Stimulated activated CD8-positive, alpha-beta memory T cell treated with anti-CD3 and anti-CD28 coated beads, Interleukin-15, amount 100 ng/mL, for 24 hours (primary cell): ENCODE measurements at regions not wholly inside any gene's neighbourhood (a gene's known extent, or its start where the extent isn't known, plus 50 kb on each side); places are given as distances from the start of the nearest gene placed in this dataset.
"Not testable (repeated sequence)": the region's sequence is repeated elsewhere in the genome, so short reads cannot be mapped to it uniquely, and the experiment has no call there.

Experiments
- DNase-seq: peaks from one replicate; pipeline ENCODE4 v3.0.0-alpha.2; 2020; ENCODE audit warnings: low read depth

- DNase-seq = no peak
Observed at GRCh38 chr4:101730291-101731117, 60.0 kb upstream of the BANK1 start.

DNA sequence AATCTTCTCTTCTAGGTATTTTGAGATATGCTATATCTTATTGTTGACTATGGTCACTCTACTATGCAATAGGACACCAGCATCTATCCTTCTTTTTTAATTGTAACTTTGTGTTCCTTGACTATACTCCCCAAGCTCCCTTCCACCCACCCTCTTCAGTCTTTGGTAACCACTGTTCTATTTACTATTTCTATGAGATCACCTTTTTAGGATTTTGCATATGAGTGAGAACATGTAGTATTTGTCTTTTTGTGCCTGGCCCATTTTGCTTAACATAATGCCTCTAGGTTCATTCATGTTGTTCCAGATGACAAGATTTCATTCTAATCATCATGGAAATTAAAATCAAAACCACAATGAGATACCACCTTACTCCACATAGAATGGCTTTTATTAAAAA lies 63.3 kb upstream of the BANK1 start:
- DNase-seq = no peak

DNA sequence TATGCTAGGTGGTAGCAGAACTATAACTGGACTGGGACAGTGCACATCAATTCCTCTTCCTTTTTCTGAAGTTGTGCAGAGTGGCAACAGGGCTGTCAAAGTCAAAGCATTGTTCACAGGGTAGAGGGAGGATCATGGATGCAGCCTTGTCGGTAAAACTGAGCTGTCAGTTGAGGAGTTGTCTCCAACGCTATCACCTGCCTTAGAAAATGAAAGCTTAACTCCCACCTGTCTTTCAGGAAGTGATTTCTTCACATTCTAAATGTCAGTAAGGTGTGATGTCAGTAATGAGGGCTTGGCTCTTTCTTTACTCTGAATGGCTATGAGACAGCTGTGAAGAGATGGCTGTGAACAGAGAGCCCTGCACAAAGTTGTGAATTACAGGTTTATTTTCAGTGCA lies 66.4 kb upstream of the BANK1 start:
- no peak for DNase-seq

DNA sequence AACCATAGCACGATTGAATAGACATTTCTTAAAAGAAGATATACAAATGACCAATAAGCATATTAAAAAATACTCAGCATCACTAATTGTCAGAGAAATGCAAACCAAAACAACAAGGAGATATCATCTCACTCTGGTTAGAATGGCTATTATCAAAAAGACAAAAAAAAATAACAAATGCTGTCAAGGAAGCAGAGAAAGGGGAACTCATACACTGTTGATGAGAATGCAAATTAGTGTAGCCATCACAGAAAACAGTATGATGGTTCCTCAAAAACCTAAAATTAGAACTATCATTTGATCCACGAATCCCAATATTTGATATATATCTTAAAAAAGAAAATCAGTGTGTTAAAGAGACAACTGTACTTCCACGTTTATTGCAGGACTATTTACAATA lies 71.7 kb upstream of the BANK1 start:
- no peak for DNase-seq

DNA sequence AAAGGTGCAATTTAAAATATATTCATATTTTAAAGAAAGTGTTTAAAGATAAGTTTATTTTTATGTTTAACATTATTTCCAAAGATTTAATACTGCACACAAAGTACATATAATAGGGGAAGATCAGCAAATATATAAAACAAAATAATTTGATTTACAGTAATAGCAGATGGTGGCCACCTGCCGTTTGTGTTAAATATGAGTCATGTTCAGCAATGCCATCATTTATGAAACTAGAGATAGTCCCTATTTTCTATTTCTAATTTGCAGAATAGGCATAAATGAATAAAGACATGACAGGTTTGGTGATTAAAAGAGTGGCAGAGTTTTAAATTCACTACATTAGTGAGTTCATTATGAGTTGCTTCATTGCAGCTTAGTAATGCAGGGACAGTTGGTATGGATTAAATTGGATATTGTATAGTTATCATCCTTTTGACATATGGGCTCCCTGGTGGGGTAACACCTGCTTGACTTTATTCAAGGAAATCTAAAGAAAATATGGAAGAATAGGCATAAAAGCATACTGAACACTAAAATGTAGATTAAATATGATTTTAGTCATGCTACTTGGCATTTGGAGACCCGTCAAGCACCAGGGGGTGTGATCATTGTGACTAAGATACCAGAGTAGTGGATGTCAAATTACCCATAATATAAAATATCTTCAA lies 78.8 kb upstream of the BANK1 start:
- no peak for DNase-seq

DNA sequence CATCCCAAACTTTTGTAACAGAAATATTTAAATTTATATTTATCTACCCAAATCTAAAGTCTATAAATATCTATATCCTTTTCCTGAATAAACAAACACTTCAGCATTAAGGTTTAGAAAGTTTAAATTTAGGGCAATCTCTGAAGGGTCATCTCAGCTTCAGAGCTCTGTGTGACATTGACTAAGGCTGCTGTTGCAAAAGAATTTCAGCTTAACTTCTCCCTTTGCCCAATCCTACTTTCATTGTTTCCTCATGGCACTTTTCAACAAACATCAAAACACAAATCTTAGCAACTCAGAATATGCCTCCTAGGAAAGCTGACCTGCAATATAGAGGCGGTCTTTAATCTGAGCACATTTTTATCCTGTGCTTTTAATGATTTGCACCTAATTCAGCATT lies 79.7 kb upstream of the BANK1 start:
- DNase-seq = no peak

GRCh38 chr4:101708293-101709039 lies 82.1 kb upstream of the BANK1 start:
- DNase-seq = no peak

GRCh38 chr4:101707596-101707995 lies 82.9 kb upstream of the BANK1 start:
- no peak for DNase-seq

DNA sequence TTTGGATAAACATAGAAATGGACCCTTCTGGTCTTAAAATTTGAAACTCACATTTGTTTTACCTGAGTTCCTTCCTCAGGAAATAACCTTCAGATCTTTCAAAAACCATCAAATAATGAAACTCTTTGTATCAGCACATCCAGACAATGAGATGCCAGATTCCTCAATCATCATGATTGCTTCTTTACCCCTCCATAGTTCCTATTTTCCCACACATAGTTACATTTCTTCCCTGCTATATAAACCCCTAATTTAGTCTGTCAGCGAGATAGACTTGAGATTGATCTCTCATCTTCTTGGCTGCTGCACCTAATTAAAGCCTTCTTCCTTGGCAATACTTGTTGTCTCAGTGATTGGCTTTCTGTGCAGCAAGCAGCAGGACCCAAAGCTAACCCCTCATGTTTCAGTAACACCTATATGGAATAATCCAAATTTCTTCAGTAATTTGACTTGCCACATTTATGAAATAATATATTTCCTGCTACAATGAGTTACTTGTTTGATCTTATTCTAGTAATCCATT lies 83.9 kb upstream of the BANK1 start:
- DNase-seq = no peak

DNA sequence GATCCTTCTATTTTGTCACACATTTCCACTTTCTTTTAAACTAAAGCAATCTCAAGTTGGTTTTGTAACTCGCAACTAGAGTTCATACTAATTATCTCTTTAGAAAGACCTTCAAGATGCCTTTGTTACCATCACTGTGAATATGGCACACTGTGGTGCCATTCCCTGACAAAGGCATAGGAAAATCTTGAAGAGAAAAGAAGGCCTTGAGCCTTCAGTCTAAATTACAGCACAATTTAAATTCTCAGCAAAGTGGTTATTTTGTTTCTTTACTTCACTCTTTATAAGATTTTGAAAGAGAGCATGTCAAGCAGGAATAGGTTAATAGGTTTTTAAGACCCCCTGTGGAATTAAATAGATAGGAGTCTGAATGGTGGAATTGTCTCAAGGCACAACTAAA lies 89.0 kb upstream of the BANK1 start:
- DNase-seq = no peak

DNA sequence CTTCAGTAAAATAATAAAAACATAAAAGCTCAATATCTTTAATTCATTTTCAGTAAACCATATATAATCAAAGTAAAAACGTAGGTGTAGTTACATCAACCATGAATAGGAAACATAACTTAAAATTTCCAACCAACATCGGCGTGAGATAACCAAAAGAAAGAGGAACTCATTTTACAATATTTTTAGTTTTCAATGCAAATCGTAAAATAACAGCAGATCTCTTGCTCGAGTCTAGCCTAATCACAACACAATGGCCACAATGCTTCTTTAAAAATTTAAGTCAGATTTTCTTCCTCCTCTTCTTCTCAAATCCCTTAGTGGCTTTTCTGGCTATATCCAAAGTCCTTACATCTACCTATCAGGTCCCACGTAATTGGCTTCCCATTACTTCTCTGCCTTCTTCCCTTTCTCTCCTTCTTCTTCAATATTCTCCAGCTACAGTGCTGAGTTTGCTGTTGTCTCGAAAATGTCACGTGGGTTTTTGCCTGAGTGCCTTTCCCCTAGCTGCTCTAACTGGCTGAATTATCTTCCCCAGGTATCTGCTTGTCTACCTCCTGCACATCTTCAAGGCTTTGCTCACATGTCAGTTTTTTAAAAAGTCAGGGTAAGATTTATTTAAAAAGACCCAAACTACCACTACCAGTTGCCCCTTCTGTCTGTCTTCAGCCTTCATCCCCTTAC lies 90.9 kb upstream of the BANK1 start:
- no peak for DNase-seq

- DNase-seq = no peak
Observed at GRCh38 chr4:101697266-101697665, 93.3 kb upstream of the BANK1 start.

- no peak for DNase-seq
Observed at GRCh38 chr4:101696276-101697010, 94.1 kb upstream of the BANK1 start.

GRCh38 chr4:101695176-101695575 lies 95.4 kb upstream of the BANK1 start:
- no peak for DNase-seq

GRCh38 chr4:101694403-101694802 lies 96.1 kb upstream of the BANK1 start:
- DNase-seq = not testable (repeated sequence)

- DNase-seq = no peak
Observed at GRCh38 chr4:101693842-101694398, 96.6 kb upstream of the BANK1 start.

DNA sequence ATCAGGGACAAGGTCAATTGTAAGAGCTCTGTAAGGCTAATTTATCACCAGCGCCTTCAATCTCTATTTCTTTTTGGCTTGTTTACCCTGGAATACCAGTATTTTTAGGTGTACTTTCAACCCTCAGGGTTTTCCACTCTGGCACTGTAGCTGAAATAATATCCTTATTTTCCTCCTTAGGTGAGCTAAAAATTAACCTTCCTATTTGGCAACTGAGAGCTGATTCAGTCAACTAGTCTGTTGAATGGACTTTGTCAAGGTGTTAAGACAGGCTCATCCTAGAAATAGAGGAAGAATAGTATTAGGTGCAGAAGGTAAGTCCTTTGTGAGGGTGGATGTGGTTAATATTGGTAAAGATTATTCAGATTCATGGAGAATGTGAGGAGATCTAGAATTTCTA lies 101.3 kb upstream of the BANK1 start:
- no peak for DNase-seq

- no peak for DNase-seq
Observed at GRCh38 chr4:101685126-101685525, 105.4 kb upstream of the BANK1 start.

DNA sequence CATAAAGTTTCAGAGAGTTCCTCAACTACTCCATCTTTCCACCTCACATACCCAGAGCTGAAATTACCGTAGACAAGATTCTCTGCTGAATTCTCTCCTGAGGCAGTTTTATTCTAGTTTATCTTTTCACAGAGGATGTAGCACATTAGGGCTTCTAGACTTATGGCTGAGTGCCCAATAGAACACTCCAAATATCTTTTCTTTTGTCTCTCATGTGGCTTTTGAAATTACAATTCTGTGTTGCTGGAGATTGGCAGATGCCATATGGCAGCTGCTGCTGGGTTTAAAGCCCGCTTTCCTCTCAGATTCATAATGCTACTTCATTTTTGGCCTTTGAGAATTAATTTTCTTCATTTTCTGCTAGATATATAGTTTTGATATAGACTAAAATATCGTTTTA lies 107.6 kb upstream of the BANK1 start:
- no peak for DNase-seq

- no peak for DNase-seq
Observed at GRCh38 chr4:101678180-101678579, 112.3 kb upstream of the BANK1 start.

DNA sequence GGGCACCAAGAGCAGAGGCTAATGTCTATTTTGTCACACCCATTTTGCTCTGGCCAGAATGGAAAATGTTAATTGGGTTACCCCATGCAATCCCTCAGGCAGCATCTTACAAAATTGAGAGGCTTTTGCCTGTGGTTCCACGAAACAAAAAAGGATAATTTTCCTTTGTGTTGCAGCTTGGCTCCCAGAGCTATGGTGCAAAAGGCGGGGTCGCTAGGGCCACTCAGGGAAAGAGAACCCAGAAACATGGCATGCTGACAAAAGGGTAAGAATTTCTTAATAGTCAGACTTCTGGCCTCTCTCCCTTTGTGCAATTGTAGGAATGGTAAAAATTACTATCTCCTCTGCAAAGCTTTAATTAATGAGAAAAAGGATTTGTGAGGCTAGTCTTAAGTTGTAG lies 119.6 kb upstream of the BANK1 start:
- no peak for DNase-seq
